HG03520 (cell line): ENCODE measurements at regions not wholly inside any gene's neighbourhood (a gene's known extent, or its start where the extent isn't known, plus 50 kb on each side); places are given as distances from the start of the nearest gene placed in this dataset.
A peak's percentile ranks its signal among the peaks of the same experiment; 100 is the strongest.

ENCODE experiments used
- ATAC-seq: cut with Tn5 transposase; IDR thresholded peaks from one replicate; pipeline ENCODE4 v1.9.1; 2021; ENCODE audit warnings: mild to moderate bottlenecking, moderate library complexity; ENCODE audit not compliant: unreplicated experiment

DNA sequence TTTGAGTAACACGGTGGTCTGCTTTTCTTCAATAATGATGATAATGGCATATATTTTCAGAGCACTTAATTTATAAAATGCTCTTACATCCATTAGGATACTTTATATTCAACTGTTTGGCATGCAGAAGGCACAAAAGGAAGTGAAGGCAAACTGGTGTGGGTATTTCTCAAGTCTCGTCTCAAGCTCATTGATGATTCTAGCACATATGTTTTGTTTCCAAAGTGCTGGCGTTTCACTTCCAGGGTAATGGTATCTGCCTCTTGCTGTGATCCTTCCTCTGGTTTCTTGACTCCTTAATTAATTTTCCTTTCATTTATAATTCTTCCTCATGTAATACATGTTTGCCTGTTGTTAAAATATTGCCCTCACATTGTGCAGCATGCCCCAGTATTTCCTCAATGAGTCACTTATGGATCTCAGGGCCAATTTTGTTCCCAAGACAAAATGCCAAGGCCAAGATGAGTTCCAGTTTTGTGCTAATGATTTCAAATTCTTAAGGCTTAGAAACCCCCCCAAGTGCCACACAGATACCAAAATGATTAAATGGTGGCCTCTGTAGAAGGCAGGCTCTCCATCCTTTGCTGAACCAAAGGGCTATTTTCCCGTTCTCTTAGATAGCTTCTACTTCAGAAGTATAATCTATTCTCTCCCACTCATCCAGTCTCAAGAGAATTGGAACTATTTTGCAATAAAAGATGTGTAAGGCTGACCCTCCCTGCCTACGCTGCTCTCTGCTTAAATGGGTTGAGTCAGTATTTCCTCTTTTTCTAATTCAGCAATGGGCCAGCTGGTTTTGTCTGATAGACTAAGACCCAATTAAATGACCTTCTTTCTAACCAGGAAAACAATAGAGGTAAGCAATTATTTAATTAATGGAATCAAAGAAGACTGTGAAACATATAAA lies 171.2 kb downstream of the ZNF365 start:
- ATAC-seq: no peak

- ATAC-seq: no peak
These were observed 174.5 kb downstream of the ZNF365 start for GRCh38 chr10:62548686-62549085.

- ATAC-seq: no peak
These were observed 176.0 kb downstream of the ZNF365 start for GRCh38 chr10:62550173-62550572.

DNA sequence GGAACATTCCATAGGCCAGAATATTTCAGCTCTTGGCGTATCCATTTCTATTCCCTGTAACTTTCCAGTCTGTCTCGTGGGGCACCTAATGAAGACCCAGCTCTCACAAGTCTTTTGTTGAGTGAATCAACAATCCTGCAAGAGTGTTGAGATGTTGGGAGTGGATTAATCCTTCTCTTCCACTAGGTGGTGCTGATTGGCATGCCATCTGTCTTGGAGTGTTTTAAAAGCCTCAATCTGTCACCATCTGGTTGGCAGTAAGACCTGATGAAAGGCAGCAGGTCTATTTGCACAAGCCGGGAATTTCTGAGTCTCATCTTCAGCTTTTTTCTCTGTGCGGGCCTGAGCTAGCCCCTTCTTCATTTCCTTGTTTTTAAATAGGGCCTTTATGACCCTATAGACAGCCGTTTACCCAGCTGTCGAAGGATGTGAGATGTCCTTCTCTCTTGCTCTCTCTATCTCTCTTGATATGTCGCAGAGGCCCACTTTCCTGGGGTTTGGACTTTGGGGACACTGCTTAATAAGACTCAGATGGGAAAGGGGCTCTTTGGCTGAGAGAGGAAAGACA lies 180.5 kb downstream of the ZNF365 start:
- ATAC-seq: peak; percentile 51

- ATAC-seq: no peak
These were observed 185.5 kb downstream of the ZNF365 start for GRCh38 chr10:62559481-62560200.

DNA sequence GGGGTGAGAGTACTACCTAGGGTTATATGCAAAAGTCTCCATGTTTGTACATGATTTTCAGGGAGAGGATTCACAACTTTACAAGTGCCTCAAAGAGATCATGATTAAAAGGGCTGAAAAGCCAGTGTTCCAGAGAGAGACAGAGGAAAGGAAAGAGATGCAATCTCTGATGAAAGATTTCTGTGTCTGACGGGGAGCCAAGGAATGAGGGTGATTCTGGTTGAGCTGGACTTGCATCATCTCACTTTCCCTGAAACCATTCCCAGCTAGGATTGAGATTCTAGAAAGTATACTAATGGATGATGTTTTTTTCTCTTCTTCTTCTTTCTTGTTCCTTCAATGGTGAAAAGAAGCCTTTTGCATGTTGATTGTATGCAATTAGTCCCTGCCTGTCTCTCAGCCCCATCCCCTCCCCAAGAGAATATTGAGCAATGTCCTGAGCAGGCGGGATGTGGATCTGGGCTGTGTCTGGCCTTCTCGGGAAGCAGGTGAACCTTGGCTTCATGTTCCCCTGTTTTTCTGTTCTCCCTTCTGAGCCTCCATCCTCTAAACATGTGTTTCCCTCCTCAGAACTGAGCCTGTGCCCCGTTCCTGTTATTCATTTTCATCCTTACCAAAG lies 186.1 kb downstream of the ZNF365 start:
- no peak for ATAC-seq

DNA sequence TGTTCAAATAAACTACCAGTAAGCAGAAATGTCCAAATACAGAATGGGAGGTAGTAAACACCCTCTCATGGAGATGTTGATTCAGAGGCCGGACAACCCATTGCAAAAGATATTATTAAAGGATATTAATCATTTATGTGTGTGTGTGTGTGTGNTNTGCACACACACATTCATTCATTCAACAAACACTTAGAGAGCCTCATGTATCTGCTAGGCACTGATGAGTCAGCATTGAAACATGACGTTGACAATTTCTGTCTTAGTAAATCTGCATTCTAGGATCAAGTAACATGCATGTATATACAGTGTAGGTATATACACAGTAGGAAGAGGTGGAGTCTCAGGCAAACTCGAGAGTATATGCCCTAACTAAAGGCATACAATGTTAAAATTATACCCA lies 187.0 kb downstream of the ZNF365 start:
- ATAC-seq: no peak

GRCh38 chr10:62562101-62562500 lies 187.9 kb downstream of the ZNF365 start:
- ATAC-seq: no peak

DNA sequence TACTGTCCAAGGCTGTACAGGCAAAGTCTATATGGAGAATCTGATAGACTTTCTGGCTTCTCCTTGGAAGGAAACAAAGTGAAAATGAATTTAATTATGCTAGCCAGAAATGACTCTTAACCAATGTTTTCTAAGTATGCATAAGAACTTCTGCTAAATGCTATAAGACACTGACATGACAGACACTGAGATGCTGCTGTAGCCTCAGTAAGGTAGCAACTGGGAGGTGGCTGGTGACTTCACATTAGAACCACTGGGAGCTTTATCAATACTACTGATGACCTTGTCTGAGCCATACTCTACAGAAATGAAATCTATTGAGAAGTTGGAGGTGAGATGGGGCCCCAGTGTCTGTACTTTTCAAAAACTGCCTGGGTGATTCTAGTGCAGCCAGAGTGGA lies 188.6 kb downstream of the ZNF365 start:
- ATAC-seq: no peak

DNA sequence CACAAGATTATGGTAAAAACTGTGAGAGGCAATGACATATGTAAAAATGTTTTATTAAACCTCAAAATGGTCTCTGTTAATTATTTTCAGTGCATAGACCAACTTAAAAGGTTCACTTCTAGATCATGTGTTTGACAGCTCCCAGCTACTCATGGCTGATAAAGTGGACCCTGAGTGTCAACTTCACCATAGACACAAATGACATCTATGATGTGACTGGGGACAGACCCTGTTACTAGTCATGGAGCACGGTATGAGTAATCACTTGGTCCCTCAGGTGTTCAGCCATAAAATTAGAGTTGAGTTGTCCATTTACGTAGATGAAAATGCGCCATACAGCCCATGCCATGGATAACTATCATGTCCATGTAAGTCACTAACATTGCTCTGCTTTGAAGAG lies 199.8 kb downstream of the ZNF365 start:
- no peak for ATAC-seq

DNA sequence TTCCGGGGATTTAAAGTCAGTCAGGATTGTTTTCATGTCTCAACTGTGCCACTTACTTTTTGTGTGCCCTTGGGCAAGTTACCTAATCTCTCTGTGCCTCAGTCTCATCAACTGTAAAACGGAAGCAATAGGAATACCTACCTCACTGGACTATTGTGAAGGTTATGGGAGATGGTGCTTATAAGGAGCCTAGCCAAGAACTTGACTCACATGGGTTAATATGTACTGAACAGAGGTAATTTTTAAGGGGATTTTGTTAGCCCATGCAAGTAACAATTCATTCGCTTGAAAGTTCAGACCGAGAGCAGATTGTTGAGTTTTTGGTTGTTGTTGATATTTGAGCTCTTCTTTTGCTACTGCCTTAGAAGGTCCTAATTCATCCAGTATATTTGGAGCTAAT lies 202.9 kb downstream of the ZNF365 start:
- ATAC-seq: no peak

DNA sequence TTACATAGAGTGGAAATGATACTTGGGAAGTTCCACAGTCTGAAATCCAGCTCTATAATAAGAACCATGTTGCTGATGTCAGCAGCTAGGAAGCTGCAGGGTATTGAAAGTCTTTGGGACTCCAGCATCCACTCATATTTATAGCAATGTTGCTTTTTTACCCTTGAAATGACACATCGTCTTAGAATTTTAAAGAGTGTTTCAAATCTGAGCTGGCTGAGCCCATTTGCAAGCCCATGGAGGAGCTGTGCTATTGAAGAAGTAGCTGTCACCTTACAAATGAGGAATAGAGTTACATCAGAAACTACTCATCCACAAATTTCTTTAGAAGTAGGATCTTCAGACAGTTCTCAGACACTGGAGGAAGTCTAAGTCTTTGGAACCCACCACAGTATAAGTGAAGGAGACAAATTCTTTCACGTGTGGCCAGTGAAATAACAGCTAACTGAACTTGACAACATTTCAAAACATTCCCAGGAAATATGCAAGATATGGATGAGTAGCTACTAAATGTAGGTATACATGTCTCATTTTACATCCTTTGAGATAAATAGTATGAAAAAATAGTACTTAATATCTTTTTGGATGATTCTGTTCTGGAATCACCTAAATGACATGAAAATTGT lies 203.6 kb downstream of the ZNF365 start:
- ATAC-seq: no peak

GRCh38 chr10:62578301-62578700 lies 204.1 kb downstream of the ZNF365 start:
- ATAC-seq: no peak

DNA sequence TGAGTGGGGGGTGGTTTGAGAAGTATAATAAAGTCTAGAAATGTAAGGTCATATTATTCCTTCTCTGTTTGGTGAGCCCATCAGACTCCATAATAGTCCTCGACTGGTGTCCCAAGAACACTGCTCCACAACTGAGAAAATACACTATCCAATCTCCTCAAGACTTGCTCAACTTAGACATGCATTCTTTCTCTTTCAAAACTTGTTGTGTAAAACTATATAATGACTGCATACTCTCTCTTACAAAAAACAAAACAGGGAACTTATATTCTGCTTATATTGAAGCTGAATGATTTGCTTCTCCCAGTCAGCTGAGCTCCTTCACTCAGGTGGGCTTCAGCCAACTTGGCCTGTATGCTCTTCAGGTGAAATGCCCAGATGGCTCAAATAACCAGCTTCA lies 204.7 kb downstream of the ZNF365 start:
- no peak for ATAC-seq

DNA sequence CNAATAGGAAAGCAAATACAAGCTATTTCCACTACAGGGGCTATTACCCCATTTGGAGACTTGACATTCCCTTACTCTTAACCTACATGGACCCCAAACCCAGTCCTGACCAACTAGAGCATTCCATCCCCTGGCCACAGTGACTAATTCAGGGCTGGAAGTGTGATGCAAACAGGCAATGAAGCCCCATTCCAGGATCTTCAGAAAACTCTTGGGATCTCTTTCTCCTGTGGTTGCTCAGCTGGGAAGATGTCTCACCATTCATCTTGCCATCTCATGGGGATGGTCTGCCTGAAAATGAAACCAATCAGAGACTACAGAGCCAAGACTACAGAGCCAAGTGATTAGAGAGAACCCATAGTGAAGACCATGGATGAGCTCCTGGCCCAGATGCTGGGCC lies 206.2 kb downstream of the ZNF365 start:
- ATAC-seq: no peak

GRCh38 chr10:62581351-62581750 lies 207.2 kb downstream of the ZNF365 start:
- ATAC-seq: no peak

DNA sequence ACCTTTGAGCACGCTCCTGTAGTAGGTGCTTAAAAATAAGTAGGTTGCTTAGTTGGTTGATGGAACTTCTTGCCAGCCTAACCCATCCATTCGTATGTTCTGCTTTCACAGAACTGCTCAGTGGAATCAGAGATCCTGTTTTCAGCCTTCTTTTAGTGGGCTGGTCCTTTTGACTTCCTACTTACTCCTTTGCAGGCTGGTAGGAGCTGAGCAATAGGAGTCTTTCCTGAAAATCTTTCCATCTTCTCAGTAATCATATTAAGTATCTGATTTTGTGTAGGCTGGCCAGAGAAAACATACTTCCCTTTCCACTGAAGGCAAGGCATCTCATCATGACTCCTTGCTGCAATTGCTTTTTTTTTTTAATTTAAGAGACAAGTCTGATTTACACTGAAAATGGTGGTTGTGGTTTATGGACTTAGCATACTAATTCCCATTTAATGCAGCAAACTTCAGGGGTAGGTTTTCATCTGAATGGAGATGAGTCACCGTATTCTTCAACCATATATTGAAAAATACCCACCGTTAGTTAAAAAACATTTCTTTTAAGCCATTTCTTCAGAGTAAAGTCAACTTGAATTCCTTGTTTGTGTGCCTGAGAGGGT lies 208.0 kb downstream of the ZNF365 start:
- no peak for ATAC-seq

DNA sequence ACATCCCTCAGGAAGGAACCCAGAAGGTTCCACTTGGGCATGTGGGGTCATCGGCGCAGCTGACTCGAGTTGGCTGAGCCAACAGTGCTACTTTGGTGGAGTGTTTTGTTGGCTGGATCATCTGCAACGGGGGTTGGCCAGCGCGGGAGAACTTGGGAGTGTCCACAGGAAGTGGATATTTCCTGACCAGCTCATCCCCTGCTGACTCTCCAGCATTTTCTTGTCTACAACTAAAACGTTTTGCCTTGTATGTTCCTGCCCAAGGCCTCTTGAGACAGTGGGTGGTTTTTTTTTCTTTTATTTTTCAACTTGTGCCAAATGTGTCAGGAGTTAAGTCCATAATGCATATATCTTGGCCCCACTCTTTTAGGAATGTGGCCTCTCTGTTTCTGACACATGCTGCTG lies 208.6 kb downstream of the ZNF365 start:
- no peak for ATAC-seq

DNA sequence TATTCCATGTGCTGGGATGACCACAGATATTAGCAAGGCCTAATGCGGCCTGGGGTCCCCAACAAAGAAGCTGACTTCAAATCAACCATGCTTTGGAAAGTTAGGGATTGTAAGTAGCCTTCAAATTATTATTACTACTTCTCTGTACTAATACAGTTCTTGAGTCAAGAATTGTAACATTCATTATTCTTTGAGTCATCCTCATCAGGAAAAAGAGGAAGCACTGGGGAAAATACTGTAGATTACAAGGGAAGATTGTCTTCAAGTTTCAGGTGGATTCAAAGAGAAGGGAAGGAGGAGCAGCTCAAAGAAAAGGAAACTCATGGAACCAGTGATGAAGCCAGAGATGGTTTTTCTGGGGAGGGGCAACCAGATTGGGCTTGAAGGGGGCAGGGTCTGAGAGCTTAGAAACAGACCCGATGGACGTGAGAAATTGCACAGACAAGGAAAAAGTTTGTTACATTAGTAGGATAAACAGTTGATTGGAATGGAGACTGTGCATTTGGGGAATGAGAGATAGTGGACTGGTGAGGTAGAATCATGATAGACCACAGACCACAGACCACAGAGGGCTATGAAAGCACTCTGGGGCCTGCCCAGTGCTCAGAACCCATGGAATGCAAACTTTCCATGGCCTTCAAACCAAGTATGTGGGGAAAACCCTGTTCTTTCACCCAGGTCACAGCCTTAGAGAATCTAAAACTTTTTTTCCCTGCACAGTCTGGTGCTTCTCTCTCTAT lies 209.9 kb downstream of the ZNF365 start:
- ATAC-seq: no peak

GRCh38 chr10:62584731-62585130 lies 210.6 kb downstream of the ZNF365 start:
- no peak for ATAC-seq
